Stimulated activated CD8-positive, alpha-beta memory T cell treated with anti-CD3 and anti-CD28 coated beads, Interleukin-7, amount 100 ng/mL, for 48 hours (primary cell): ENCODE measurements at regions not wholly inside any gene's neighbourhood (a gene's known extent, or its start where the extent isn't known, plus 50 kb on each side); places are given as distances from the start of the nearest gene placed in this dataset.
"Not testable (repeated sequence)": the region's sequence is repeated elsewhere in the genome, so short reads cannot be mapped to it uniquely, and the experiment has no call there.

Experiments used
- DNase-seq, 2 donors: peaks; one replicate each; pipeline ENCODE4 v3.0.0-alpha.2; 2020; ENCODE audit warnings: low read depth in 1 of 2; ENCODE audit errors: extremely low read depth in 1 of 2

DNA sequence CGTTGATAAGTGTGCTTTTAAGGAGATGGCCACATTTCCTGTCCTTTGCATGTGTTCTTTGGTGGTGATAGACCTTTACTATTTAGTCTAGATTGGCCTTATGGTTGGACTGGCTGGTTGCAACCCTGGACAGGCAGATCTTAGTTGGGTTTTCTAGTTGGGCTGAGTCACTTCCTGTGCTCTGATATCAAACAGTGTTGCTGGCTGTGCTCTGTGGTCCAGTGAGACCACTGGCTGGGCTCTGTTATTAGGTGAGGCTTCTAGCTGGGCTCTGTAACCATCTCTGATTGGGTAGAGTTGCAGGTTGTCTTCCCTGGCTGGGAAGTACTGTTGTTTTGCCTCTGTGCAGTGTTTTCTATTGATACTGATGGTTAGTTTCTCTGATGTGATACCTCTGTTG, 432.5 kb downstream of the LRRC70 start:
- DNase-seq, result no peak

DNA sequence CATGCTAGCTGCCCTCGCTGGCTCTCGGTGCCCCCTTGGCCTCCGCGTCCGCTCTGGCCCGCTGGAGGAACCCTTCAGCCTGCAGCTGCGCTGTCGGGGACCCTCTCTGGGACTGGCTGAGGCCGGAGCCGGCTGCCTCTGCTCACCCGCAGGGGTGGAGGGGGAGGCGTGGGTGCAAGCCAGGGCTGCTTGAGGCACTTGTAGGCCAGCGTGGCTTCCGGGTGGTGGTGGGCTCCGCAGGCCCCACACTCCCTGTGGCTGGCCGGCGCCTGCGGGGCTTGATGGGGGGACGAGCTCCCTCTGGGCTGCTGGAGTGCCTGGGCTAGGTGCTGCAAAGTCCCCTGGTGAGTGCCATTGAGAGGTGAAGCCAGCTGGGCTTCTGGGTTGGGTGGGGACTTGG, 429.6 kb downstream of the LRRC70 start:
- no peak for DNase-seq

DNA sequence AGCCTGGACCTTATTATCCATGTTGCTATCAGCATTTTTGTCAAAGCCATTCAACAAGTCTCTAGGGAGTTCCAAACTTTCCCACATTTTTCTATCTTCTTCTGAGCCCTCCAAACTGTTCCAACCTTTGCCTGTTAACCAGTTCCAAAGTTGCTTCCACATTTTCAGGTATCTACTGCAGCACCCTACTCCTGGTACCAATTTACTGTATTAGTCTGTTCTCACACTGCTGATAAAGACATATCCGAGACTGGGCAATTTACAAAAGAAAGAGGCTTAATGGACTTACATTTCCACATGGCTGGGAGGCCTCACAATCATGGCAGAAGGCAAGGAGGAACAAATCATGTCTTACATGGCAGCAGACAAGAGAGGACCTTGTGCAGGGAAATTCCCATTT, 416.2 kb downstream of the LRRC70 start:
- not testable (repeated sequence) for DNase-seq

DNA sequence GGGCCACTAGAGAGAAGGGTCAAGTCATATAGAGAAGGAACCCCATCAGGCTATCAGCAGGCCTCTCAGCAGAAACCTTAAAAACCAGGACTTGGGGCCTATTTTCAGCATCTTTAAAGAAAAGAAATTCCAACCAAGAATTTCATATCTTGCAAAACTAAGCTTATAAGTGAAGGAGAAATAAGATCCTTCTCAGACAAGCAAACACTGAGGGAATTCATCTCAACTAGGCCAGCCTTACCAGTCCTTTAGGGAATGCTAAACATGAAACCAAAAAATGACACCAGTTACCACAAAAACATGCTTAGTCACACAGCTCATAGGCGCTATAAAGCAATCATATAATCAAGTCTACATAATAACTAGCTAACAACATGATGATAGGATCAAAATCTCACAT, 407.1 kb downstream of the LRRC70 start:
- DNase-seq, result no peak

DNA sequence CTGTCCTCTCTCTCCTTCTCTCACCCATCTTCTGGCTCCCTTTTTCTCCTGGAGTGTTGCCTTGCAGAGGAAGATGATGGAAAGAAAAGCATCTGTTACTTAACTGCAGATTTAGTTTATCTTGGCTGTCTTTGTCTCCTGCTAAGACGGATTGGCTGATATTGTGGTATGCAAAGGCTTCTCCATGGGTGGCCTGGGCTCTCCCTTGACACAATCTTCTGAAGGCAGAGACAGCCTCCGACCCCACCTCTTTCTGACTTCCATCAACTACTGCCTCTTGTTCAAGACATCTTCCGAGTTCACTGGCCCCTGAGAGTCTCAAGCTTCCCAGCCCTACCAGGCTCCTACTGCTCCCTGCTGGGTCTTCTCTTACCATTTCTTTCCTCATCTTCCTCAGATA, 403.7 kb downstream of the LRRC70 start:
- DNase-seq, result no peak

DNA sequence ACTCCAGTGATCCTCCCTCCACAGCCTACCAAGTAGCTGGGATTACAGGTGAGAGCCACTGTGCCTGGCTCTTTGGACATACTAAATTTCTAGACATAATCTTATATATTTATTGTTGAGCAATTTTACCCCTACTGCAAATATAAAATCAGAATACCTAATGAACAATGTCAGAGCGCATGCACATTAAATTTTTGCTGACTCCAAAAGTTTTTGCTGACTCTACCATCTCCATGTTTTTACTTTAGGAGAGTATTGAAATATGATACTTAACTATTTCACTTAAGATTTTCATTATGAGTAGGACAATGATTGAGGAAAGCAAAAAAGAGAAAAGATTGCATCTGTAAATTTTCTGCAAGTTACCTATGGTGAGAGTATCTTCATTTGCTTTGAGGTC, 402.3 kb downstream of the LRRC70 start:
- DNase-seq, result no peak

DNA sequence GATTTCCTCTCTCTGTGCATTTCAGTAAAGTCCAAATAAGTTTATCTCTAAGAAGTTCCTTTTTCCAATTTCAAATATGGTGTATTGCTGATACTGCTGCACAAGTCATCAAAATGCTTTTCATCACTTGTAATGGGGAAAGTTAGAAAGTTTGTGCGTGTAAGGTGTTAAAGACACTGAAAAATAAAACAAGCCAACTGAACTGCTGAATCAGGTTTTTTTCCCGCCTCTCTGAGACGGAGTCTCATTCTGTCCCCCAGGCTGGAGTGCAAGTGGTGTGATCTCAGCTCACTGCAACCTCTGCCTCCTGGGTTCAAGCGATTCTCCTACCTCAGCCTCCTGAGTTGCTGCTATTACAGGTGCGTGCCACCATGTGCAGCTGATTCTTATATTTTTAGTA, 400.9 kb downstream of the LRRC70 start:
- DNase-seq, result no peak

DNA sequence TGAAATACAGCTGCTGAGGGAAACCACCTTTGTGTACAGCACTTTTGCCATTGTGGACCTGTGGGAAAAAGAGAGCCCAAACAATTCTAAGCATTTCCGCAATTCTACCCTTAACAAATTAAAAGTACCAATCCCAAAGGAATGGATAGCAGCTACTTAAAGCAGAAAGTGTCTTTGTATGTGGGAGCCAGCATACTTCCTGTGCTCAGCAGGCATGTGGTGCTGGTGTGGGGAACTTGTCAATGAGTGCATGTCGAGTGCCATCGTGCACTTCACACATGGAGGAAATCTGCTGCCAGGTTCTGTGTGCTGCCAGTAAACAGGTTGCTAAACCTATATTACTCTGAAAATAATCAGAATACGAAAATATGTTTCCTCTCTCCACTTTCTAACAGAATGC, 399.0 kb downstream of the LRRC70 start:
- DNase-seq, result no peak

DNA sequence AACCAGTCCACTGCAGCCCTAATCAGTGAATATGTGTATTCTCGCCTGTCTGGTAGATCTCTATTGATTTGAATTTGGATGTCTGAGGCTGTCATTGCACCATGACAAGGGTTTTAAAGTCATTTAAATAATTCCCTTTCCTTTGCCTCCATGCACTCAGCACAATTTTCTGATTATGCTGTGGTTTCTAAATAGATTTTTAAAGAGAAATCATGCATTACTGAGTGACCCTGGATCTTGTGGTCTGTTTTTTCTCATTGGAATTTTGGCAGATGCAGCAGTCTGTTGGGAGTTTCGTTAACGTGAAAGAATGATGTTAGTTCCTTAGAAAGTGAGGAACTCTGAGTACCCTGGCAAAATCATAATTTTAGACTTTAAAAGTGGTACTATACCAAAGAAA, 396.0 kb downstream of the LRRC70 start:
- no peak for DNase-seq

DNA sequence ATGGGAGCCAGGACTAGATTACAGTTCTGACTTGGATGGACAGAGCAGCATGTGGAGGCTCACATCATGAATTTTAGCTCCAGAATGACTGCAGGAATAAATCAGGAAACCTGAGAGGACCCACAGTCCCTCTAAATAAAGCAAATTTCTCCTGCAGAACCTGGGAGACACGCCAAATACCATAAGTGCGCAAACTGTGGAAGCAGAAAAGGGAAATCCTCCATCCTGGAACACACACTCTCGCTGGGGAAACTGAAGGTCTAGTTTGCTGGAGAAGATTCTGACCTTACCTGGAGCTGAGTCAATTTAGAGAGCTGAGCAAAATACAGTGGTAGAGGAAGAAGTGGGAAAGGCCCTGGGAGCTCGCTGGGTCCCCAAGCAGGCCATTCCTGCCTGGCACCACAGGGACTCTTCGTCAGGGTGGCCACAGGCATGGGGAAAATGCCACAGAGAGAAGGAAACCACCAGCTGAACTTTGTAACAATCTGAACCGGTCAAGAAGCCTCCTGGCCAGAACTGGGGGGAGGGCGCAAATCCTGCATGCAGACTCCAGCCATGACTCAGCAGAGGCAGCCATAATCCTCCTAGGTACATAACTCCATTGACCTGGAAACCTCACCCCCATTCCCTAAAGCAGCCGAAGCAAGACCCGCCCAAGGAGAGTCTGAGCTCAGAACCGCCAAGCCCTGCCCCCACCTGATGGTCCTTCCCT, 390.9 kb downstream of the LRRC70 start:
- no peak for DNase-seq

DNA sequence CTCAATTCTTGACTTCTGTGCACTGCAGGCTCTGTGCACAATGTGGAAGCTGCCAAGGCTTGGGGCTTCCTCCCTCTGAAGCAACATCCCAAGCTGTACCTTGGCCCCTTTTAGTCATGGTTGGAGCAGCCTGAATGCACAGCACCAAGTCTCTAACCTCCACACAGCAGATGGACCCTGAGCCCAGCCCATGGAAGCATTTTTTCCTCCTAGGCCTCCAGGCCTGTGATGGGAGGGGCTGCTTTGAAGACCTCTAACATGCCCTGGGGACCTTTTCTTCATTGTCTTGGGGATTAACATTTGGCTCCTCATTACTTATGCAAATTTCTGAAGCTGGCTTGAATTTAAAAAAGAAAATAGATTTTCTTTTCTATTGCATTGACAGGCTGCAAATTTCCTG, 385.8 kb downstream of the LRRC70 start:
- no peak for DNase-seq

DNA sequence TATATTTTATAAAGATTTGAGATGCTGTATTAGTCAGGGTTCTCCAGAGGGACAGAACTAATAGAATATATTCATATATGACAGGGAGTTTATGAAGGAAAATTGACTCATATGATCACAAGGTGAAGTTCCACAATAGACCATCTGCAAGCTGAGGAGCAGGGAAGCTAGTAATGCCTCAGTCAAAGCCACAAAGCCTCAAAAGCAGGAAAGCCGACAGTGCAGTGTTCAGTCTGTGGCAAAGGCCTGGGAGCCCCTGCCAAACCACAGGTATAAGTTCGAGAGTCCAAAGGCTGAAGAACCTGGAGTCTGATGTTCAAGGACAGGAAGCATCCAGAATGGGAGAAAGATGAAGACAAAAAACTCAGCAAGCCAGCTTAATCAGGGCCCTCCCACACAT, 382.2 kb downstream of the LRRC70 start:
- DNase-seq, result no peak

DNA sequence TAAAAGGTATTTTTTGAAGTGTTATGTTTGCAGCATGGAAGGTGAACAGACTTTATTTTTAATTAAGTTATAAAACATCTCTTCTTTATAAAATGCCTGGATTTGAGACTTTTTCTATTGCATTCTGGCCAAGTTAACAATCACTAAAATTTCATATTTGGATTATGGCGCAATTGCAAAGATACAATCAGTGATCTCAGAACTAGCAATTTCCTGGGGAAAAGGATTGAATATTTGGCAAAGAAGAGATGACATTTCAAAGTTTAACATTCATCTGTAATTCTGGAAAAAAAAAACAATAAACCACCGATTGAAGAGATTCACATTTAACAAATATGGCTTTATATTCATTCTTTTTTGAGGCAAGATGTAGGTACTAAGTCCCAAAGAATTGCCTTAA, 378.0 kb downstream of the LRRC70 start:
- no peak for DNase-seq

DNA sequence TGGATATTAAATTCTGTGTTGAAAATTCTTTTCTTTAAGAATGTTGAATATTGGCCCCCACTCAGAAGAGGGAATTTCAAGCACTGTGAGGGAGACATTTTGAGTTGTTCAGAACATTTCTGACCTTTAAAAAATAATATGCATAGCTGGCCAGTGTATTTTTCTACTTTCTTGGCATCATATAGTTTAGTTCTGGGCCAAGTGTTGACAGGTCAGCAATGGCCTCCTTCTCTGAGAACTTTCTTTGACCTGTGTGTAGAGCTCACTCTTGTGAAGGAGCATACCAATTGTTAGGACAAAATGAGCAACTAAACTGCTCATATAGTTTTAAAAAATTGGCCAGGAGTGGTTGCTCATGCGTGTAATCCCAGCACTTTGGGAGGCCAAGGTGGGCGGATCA, 376.0 kb downstream of the LRRC70 start:
- no peak for DNase-seq

DNA sequence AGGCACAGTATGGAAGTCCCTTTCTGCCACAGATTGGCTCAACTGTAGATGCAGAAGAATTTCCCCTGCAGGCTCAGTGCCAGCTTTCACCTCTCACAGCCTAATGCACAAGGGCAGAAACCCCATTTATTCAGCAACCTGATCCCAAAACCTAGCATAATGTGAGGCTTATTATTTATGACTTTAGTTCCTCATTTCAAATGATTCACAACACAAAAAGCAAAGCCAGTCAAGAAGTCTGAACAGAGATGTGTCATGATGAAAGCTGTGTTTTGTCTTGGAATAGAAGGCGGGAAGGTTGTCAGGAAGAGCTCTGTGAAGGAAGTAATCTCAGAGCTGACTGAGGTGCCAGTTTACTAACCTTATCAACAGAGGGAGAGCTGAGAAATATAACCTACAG, 369.7 kb downstream of the LRRC70 start:
- DNase-seq, result no peak

DNA sequence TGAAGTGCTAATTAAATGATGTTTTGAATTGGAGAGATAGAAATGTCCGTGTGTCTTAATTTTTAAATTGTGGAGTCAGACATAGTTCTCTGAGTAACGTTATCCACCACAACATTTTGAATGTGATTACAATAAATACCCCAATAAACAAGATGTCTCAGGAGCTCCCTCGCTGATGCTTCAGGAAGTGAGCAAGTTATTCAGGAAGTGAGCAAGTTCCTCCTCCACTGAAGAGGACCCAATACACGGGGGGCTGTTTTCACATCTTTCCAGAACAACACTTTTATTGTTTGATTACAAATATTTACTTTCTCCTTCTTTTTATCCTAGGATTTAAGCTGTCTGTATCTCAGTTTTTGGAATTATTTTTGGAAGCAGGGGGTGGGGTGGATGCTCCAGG, 363.8 kb downstream of the LRRC70 start:
- no peak for DNase-seq

DNA sequence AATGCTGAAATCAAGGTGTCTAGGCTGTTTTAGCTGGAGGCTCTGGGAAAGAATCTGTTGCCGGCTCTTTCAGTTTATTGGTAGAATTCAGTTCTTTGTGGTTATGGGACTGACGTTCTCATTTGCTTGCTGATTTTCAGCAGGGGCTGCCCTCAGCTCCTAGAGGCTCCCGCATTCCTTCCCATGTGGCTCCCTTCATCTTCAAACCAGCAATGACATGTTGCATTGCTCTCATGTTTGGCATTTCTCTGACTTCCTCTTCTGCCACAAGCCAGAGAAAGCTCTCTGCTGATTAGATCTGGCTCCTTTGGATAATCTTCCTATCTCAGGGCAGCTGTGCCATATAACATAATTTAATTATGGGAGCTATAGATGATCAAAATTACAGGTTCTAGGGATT, 360.3 kb downstream of the LRRC70 start:
- no peak for DNase-seq

DNA sequence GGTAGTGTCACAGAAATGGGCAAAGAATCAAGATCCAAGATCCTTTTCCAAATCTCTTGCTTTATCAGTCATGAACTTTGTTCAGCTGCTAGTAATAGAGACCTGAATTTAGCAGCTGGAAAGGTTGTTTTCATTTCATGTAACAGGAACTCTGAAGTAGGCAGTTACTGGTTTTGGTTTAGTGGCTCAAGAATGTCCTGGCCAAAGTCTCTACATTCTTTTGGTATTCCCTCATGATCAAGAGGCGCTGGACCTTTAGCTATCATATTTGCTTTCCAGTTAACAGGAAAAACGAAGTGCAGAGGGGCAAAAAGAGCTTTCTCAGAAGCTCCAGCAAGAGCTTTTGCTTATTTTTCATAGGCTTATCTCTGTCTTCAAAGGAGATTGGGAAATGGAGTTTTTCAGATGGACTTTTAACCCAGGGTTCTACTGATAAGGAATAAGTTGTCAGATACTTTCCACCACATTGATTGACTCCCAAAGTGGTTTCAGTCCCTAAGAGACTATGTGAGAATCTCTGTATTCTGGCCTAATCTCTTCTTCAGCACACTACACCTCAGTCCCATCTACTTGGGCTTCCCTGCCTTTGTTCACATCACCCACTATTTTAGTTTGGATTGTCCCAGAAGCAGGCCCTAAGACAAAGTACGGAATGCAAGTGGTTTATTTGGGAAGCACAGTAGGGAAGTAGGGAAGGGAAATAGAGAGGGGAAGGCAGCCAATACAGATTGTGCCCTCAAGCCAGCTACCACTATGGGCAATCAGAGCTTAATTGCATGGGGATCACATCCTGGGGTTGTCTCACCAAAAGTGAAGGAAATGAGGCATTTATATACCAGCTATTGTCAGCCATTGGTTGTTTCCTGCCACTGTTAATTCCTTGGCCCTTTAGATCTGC, 359.3 kb downstream of the LRRC70 start:
- no peak for DNase-seq

DNA sequence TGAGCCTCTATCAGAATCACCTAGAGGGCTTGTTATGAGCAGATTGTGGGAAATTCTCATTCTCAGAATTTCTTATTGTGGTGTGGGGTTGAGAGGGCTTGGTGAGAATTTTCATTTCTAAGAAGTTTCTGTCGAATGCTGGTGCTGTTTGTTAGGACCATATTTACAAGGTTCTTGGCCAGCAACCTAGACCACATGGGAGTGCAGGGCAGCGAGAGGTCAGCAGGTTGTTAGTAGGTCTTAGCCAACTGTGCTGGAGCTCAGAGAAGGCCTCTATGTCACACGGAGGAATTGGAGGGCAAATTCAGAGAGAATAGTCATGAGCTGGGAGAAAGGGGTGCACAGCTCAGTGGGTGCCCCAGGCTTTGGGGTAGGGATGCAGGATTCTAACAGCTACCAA, 357.0 kb downstream of the LRRC70 start:
- no peak for DNase-seq

DNA sequence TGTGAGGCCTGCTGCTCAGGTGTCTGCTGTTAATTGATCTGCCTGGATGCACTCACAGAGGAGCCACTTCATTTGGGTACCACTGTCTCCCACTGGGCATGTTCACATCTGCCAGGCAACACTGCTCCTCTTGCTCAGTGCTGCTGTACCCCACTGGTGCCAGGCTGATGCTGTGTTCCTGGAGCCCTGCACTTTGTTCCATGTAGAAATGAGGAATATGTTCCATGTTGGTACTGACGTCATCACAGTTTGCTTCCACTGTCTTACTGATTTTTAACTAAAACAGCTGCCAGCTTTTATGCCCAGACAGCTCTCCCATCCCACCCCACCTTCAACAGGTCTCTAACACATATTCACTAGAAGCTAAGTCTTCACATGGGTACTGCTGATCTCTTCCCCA, 355.7 kb downstream of the LRRC70 start:
- DNase-seq, result no peak

DNA sequence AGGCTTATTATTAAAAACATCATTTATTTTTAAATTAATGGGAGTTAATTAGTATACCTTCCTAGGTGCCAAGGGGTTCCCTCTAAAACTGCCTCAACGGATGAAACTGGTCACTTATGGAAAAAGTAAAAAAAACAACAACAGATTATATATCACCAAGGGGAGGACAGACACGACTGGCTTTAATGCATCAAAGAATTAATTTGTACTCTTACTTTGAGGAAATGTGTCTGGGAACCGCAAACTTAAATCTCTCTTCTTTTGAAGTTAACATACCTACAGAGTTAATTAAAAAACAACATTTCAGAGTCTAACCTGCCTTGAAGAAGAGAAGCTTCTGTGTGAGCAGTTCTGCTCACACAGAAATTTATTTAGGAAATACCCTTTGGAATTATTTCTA, 354.6 kb downstream of the LRRC70 start:
- no peak for DNase-seq

DNA sequence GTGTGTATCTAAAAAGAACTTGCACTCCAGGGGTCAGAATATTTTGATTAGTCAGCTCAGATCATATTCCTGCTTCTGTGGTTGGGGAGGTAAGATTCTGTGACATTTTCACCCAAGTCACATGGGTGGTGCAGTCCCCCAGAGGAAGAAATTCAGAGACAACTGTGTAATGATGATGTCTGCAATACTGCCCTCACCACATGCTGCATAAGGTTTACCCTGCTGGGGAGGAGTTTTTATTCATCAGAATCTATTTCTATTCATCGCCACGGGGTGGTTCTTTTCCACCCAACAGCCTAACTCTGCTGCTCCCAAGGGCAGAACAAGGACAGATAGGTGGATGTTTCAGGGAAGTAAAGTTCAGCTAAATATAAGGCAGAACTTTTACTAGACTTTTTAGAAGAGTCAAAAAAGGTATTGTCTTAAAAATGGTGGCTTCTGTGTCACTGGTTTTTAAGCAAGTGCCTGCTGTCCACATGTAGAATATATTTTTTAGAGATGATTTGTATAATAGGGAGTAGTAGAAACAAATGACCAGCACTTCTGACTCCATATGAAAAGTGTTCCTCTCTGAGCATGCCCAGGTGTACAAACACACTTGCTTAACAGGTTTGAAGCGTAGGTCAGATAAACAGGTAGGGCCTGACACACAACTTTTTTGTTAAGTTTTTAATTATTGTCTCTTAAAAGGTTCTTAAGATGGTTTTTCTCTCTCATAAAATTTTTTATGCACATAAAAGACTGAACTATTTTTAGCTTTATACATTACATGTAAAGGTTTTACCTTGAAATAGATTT, 352.7 kb downstream of the LRRC70 start:
- no peak for DNase-seq
